ENCODE measurements at regions not wholly inside any gene's neighbourhood (a gene's known extent, or its start where the extent isn't known, plus 50 kb on each side); places are given as distances from the start of the nearest gene placed in this dataset.
"Not testable (repeated sequence)": the region's sequence is repeated elsewhere in the genome, so short reads cannot be mapped to it uniquely, and the experiment has no call there.

DNA sequence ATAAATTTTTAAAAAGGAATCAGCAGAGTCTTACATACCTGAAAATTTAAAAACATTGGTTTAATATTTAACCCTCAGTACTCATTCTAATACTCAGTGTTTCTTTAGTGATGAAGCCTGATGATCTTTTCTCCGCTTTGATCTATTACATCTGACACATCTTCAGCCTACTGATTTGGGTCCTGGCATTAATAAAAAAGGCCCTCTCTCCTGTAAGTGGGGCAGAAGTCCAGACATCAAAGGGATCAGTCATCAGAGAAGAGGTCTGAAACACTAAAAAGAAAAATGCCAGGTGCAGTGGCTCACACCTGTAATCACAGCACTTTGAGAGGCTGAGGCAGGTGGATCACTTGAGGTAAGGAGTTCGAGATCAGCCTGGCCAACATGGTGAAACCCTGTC is 581.1 kb upstream of the LRATD1 start:
- H3K9me3 Mint-ChIP-seq = peaks cover 0 to 4% (median 4%) of the 10 kb centered on the region in 3 donors
- no peak overlapping the region for H3K4me3 Mint-ChIP-seq
- H3K4me1 Mint-ChIP-seq = no peaks in the 10 kb centered on the region
- no peaks in the 10 kb centered on the region for H3K36me3 Mint-ChIP-seq
- no peaks in the 10 kb centered on the region for H3K27me3 Mint-ChIP-seq
- no peak overlapping the region for H3K27ac Mint-ChIP-seq

DNA sequence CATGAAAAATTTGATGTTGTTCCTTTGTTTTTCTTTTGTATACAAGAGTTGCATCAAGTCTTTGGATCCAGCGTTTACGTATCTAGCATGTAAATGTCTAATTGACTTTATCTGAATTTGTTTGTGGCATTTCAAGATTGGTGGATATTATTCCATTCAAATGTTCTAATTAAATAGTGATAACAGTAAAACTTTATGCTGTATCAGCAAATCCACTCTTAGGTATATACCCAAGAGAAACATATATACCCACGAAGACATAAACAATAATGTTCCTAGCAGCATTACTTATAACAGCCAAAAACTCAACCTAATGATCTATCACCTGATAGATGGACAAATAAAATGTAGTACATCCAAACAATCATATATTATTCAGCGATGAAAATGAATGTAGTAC is 579.4 kb upstream of the LRATD1 start:
- peaks cover 0 to 2% (median 2%) of the 10 kb centered on the region in 3 donors for H3K9me3 Mint-ChIP-seq
- H3K4me3 Mint-ChIP-seq = no peak overlapping the region

DNA sequence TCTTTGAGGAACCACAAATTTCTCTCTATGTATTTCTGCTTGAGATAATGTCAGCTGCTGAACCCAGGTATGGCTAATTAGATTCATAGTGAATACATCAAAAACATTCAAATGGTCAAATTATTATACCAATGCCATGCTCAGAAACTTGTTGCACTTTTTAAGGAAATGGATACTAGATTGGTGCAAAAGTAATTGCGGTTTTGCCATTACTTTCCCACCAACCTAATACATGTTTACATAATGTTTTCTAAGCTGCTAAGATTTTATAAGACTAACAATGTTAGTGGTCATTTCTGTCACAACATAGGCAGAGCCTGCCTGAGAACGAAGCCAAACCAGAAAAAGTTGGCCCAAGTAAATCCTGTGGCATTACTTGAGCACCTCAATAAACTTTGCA is 568.2 kb upstream of the LRATD1 start:
- no peaks in the 10 kb centered on the region for H3K4me1 Mint-ChIP-seq
- H3K36me3 Mint-ChIP-seq = no peaks in the 10 kb centered on the region
- no peak overlapping the region for H3K27ac Mint-ChIP-seq
- no peaks in the 10 kb centered on the region for H3K27me3 Mint-ChIP-seq
- H3K4me3 Mint-ChIP-seq = no peak overlapping the region
- peaks cover 0 to 1% (median 1%) of the 10 kb centered on the region in 3 donors for H3K9me3 Mint-ChIP-seq

More for the DNA sequence above, 579.4 kb upstream of the LRATD1 start:
- no peak overlapping the region for H3K27ac Mint-ChIP-seq
- no peaks in the 10 kb centered on the region for H3K4me1 Mint-ChIP-seq
- no peaks in the 10 kb centered on the region for H3K27me3 Mint-ChIP-seq
- no peaks in the 10 kb centered on the region for H3K36me3 Mint-ChIP-seq

DNA sequence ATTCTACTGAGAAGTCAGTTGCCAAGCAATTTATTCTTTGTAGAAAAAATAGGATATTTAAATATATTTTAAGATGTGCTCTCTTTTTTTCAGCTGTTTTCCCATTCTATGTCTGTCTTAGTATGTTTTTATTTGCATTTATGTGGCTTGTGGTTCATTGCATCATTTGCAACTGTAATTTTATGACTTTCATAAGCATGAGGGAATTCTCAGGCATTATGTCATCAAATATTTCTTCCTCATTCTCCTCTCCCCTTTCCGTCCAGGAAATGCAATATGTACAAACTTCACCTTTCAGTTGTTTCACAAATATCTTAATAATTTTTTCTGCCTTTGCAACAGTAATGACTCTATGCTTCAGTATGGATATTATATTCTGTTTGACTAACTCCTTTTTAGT is 560.2 kb upstream of the LRATD1 start:
- Mint-ChIP-seq H3K36me3 (no peaks in the 10 kb centered on the region), H3K4me3 (no peak overlapping the region), H3K4me1 (no peaks in the 10 kb centered on the region), H3K27me3 (no peaks in the 10 kb centered on the region), H3K27ac (no peak overlapping the region), H3K9me3 (no peaks in the 10 kb centered on the region)

DNA sequence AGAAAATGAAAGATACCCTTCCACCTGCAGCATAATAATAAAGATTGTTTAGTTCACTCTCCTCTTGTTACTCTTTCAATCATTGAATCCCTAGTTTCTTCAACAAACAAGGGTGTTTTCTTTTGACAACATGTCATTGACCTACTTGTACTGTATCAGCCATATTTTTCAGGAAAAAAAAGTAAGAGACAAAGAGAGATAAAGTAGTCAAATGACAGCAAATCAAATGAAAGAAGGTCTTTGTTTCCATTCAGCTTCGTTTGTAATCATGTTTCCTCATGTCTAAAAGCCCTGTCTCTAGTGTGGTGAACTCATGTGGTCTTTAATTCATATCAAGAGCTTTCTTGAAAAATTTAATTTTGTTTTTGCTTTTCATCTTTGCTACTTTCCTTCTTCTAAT is 557.8 kb upstream of the LRATD1 start:
- peaks cover 0 to 2% (median 0%) of the 10 kb centered on the region in 3 donors for H3K9me3 Mint-ChIP-seq
- no peak overlapping the region for H3K4me3 Mint-ChIP-seq
- no peak overlapping the region for H3K27ac Mint-ChIP-seq
- no peaks in the 10 kb centered on the region for H3K4me1 Mint-ChIP-seq
- H3K27me3 Mint-ChIP-seq = no peaks in the 10 kb centered on the region
- no peaks in the 10 kb centered on the region for H3K36me3 Mint-ChIP-seq

DNA sequence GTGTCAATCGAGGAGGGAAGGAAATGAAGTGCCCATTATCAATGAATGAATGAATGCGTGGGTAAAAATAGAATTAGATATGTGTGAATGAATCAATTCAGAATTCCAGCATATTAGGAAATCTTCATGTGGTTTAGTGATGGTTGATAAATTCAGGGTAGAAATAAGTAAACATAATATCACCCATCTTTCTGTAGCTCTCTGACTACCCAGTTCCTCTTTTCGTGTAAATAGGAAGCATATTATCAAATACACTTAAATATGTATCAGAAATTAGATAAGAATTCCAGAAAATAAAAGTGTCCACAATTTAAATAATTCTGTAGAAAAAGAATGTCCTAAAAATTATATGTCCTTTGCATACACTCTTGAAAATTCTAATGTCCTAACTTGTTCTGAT is 552.9 kb upstream of the LRATD1 start:
- Mint-ChIP-seq H3K4me1 (no peaks in the 10 kb centered on the region), H3K9me3 (peaks cover 0 to 8% (median 3%) of the 10 kb centered on the region in 3 donors)

DNA sequence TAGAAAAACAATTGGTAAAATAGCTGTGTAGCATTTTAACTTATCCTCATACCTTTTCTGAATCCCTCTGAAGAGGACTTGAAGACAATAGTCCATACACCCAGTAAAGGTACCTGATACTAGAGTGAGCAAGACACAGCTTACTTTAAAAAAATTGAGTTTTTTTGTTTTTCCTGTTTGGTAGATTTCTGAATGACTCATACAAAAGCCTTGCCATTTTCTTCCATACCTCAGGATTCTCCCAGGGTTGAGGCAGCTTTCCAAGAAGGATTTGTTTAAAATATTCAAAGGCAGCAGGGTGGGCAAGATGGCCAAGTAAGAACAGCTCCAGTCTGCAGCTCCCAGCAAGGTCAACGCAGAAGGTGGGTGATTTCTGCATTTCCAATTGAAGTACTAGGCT is 551.0 kb upstream of the LRATD1 start:
- no peaks in the 10 kb centered on the region for H3K27me3 Mint-ChIP-seq

More for the DNA sequence above, 552.9 kb upstream of the LRATD1 start:
- Mint-ChIP-seq H3K4me3 (no peak overlapping the region), H3K27ac (no peak overlapping the region), H3K36me3 (no peaks in the 10 kb centered on the region), H3K27me3 (no peaks in the 10 kb centered on the region)

DNA sequence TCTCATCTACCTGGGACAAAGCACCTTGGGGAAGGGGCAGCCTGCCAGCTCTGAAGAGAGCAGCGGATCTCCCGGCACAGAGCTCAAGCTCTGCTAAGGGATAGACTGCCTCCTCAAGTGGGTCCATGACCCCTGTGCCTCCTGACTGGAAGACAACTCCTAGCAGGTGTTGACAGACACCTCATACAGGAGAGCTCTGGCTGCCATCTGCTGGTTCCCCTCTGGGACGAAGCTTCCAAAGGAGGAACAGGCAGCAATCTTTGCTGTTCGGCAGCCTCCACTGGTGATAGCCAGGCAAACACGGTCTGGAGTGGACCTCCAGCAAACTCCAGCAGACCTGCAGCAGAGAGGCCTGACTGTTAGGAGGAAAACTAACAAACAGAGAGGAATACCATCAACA is 549.9 kb upstream of the LRATD1 start:
- Mint-ChIP-seq H3K4me3 (no peak overlapping the region), H3K36me3 (no peaks in the 10 kb centered on the region), H3K9me3 (peaks cover 0 to 10% (median 8%) of the 10 kb centered on the region in 3 donors), H3K27me3 (no peaks in the 10 kb centered on the region), H3K27ac (no peak overlapping the region), H3K4me1 (no peaks in the 10 kb centered on the region)

More for the DNA sequence above, 551.0 kb upstream of the LRATD1 start:
- H3K36me3 Mint-ChIP-seq = no peaks in the 10 kb centered on the region
- peaks cover 0 to 10% (median 8%) of the 10 kb centered on the region in 3 donors for H3K9me3 Mint-ChIP-seq
- no peak overlapping the region for H3K4me3 Mint-ChIP-seq
- no peaks in the 10 kb centered on the region for H3K4me1 Mint-ChIP-seq
- H3K27ac Mint-ChIP-seq = no peak overlapping the region

DNA sequence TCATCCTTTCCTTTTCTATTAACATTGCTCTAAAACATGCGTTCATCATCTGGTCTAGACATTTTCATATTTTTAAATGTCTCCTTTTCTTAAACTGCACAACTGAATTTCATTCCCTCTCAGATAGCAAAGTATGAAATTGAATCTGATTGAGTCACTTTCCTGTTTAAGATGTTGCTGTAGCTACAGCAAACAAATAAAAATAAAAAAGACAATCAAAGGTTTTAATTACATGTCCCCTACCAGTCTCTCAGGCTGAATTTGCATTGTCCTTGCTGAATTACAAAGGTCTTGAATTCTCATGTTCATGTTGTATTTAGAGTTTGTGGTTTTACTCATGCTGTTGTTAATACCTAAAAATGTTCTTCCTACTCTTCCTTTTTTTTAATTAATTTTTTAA is 537.9 kb upstream of the LRATD1 start:
- H3K27me3 Mint-ChIP-seq = no peaks in the 10 kb centered on the region
- no peak overlapping the region for H3K4me3 Mint-ChIP-seq
- no peaks in the 10 kb centered on the region for H3K4me1 Mint-ChIP-seq
- H3K27ac Mint-ChIP-seq = no peak overlapping the region
- no peaks in the 10 kb centered on the region for H3K36me3 Mint-ChIP-seq
- peaks cover 0 to 5% (median 3%) of the 10 kb centered on the region in 3 donors for H3K9me3 Mint-ChIP-seq

DNA sequence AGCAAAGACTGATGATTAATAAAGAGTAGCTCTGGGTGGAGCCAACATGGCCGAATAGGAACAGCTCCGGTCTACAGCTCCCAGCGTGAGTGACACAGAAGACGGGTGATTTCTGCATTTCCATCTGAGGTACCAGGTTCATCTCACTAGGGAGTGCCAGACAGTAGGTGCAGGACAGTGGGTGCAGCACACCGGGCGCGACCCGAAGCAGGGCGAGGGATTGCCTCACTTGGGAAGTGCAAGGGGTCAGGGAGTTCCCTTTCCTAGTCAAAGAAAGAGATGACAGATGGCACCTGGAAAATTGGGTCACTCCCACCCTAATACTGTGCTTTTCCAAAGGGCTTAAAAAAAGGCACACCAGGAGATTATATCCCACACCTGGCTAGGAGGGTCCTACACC is 533.4 kb upstream of the LRATD1 start:
- H3K4me3 Mint-ChIP-seq, H3K9me3 Mint-ChIP-seq, H3K4me1 Mint-ChIP-seq, H3K36me3 Mint-ChIP-seq, H3K27ac Mint-ChIP-seq, H3K27me3 Mint-ChIP-seq: not testable (repeated sequence)

DNA sequence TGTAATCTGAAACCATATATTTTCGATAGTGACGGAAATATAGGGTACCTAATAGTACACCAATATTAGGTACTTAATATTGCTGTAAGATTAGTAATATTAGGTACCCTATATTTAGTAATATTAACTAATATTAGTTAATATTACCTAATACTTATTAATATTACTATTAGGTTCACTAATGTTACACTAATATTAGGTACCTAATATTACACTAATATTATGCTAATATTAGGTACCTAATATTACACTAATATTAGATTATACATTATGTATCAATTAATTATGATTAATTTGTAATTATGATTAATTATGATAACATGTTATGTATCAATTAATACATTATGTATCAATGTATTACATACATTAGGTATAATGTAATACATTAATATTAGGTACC is 518.2 kb upstream of the LRATD1 start:
- Mint-ChIP-seq H3K27ac (no peak overlapping the region), H3K4me3 (no peak overlapping the region), H3K36me3 (no peaks in the 10 kb centered on the region), H3K9me3 (peaks cover 0 to 1% (median 0%) of the 10 kb centered on the region in 3 donors), H3K4me1 (no peaks in the 10 kb centered on the region), H3K27me3 (no peaks in the 10 kb centered on the region)

DNA sequence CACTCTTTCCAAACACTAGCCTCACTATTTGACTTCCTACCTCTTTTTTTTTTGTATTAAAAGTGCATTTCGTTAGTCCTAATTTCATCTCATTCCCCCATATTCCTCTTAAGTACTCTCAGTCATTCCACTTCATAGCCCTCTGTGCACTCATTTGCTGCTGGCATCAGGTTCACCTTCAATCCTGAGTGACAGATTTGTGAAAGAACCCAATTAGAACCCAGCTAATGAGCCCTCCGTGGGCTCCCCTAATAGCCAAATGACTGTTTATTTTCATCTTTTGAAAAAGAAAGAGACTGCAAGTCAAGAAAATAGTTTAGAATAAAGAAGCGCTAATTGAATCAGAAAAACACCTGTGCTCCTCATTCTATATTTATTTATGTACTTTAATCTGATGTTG is 512.1 kb upstream of the LRATD1 start:
- Mint-ChIP-seq H3K27ac (no peak overlapping the region), H3K4me1 (no peaks in the 10 kb centered on the region), H3K27me3 (no peaks in the 10 kb centered on the region), H3K9me3 (peaks cover 0 to 12% (median 7%) of the 10 kb centered on the region in 3 donors), H3K36me3 (no peaks in the 10 kb centered on the region), H3K4me3 (no peak overlapping the region)

DNA sequence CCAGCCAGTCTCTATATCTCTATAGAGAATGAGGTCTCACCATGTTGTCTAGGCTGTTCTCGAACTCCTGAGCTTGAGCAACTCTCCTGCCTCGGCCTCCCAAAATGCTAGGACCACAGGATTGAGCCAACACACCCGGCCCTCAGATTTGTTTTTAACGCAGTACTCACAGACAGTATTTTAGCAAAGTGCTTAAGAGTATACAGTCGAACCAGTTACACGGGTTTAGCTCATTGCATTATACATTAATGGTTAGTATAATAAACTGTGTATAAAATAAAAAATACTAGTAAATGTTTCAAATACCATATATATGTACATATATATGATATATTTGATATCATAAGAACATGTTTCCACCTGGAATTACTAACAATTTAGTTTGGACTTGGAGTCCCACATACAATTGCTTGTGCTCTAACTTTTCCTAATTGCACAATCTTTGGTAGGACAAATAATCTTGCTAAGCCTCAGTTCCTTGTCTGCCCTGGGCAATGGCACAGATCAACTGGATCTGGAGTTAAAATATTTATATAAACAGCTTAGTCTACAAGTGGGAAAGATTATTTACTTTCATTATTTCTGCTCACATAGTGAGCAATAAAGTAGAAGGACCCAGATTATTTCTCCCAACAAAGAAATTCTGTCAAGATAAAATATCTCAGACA is 508.9 kb upstream of the LRATD1 start:
- Mint-ChIP-seq H3K27me3 (no peaks in the 10 kb centered on the region), H3K27ac (no peak overlapping the region), H3K36me3 (no peaks in the 10 kb centered on the region), H3K9me3 (peaks cover 0 to 12% (median 7%) of the 10 kb centered on the region in 3 donors), H3K4me3 (no peak overlapping the region), H3K4me1 (no peaks in the 10 kb centered on the region)

DNA sequence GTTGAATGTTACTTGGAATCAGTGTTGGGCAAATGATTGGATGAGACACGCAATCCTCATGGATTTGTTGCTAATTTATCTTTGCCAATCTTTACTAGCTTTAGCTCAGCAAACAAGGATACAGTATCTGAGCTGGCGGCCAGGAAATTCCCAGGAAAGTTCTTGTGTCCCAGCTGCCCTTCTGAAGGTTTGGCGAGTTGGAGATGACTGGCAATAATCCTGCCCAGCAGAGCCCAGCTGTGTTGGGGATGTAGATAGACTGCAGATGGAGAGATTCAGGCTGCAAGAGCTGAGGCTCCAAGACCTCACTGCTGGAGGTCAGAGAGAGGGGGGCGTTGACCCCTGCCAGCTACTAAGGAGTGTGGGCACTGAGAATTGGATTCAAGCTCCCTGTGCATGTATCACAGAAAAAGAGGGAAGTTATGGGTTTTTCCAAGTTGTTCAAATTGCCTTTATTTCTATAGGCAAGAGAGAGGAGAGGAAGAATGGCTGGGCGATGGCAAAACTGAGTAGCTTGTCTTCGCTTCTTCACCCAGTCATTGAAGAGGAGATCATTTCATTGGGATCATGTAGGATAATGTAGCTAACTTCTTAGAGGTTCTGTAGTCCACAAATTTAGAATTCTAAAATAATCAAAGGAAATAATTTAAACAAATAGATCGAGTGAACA is 506.8 kb upstream of the LRATD1 start:
- H3K9me3 Mint-ChIP-seq = peaks cover 0 to 6% (median 3%) of the 10 kb centered on the region in 3 donors
- H3K36me3 Mint-ChIP-seq = no peaks in the 10 kb centered on the region
- H3K27me3 Mint-ChIP-seq = no peaks in the 10 kb centered on the region
- no peak overlapping the region for H3K4me3 Mint-ChIP-seq
- no peak overlapping the region for H3K27ac Mint-ChIP-seq
- H3K4me1 Mint-ChIP-seq = no peaks in the 10 kb centered on the region

DNA sequence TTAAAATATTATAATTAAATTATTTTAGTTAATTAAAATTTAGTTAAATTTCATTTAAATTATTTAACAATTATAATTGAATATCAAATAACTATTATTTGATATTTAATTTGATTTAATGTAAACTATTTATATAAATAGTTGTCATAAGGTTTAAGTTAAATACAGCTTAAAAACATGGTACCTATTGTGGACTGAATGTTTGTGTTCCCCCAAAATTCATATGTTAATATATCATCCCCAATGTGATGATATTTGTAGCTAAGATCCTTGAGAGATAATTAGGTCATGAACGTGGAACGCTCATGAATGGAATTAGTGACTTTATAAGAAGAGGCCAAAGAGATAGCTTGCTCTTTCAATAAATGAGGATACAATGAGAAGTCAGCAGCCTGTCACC is 505.7 kb upstream of the LRATD1 start:
- Mint-ChIP-seq H3K36me3 (no peaks in the 10 kb centered on the region), H3K9me3 (peaks cover 0 to 4% (median 4%) of the 10 kb centered on the region in 3 donors), H3K27me3 (no peaks in the 10 kb centered on the region), H3K4me3 (no peak overlapping the region), H3K27ac (no peak overlapping the region), H3K4me1 (no peaks in the 10 kb centered on the region)

DNA sequence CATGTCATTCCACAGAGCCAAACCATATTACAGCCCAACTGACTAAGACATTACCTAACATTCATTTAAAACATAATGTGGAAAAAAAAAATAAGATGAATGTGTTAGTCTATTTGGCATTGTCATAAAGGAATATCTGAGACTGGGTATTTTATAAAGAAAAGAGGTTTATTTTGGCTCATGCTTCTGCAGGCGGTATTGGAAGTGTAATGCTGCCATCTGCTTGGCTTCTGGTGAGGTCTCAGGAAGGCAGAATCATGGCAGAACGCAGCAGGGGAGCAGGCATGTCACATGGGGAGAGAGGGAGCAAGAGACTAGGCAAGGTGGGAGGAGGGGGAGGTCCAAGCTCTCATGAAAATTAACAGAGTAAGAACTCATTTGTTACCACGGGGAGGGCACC is 504.8 kb upstream of the LRATD1 start:
- Mint-ChIP-seq H3K4me3 (no peak overlapping the region), H3K4me1 (no peaks in the 10 kb centered on the region), H3K27me3 (no peaks in the 10 kb centered on the region), H3K36me3 (no peaks in the 10 kb centered on the region), H3K27ac (no peak overlapping the region), H3K9me3 (peaks cover 0 to 4% (median 3%) of the 10 kb centered on the region in 3 donors)

All from IgD-negative memory B cell (primary cell).